GM18505 (cell line): ENCODE measurements at regions not wholly inside any gene's neighbourhood (a gene's known extent, or its start where the extent isn't known, plus 50 kb on each side); places are given as distances from the start of the nearest gene placed in this dataset.

Experiments
- ATAC-seq: cut with Tn5 transposase; IDR thresholded peaks from one replicate; pipeline ENCODE4 v1.9.1; 2021; ENCODE audit not compliant: unreplicated experiment
- POLR2A ChIP-seq: IDR thresholded peaks from 4 replicates; pipeline ENCODE4 v1.6.1; 2011; ENCODE audit warnings: borderline replicate concordance; ENCODE audit not compliant: insufficient read depth, insufficient read length; ENCODE audit errors: extremely low read depth

DNA sequence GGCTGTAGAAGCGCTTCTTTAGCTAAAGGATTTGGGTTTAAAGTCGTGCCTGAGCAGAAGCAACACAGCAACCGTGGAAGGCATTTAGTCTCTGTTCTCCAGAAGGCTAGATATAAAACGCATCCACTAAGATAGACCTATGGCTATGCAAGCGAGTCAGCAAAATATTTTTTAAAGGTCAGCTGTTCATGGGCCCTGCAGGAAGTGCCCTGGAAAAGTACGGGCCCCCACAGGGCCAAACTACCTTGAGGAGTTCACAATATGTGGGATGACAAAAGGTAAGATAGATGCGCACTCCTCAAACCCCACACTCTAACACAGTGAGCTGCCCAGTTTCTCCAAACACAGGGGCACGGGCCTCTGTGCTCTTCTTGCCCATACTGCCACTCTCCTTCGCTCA, 261.6 kb downstream of the VPS13C start:
- TF ChIP-seq POLR2A = no peak

DNA sequence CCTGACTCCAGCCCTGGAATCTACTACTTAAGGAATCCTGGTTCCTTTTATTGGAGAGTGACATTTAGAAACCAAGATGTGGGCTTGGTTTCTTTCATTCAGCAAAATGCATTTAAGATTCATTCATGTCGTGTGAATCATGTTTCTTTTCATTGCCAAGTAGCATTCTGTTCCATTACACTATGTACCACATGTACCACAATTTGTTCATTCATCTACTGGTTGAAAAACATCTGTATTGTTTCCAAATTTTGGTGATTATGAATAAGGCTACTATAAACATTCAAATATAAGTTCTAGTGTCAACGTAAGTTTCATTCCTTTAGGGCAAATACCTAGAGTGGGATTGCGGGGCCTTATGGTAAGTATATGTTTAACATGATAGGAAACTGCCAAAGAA, 264.2 kb downstream of the VPS13C start:
- no peak for TF ChIP-seq POLR2A
- no peak for ATAC-seq

More for the DNA sequence above, 261.6 kb downstream of the VPS13C start:
- ATAC-seq = no peak

DNA sequence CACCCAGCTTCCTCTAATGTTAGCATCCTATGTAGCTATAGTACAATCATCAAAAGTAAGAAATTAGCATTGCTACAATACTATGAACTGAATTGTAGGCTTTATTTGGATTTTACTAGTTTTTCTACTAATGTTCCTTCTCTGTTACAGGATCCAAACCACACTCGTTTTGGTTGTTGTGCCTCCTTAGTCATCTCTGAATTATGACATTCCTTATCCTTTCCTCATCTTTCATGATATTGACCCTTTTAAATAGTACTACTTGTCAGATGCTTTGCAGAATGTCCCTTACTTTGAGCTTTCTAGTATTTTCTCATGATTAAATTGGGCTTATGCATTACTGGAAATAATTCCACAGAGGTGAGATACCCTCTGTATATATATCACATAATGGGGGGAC, 265.4 kb downstream of the VPS13C start:
- no peak for TF ChIP-seq POLR2A
- ATAC-seq = no peak

DNA sequence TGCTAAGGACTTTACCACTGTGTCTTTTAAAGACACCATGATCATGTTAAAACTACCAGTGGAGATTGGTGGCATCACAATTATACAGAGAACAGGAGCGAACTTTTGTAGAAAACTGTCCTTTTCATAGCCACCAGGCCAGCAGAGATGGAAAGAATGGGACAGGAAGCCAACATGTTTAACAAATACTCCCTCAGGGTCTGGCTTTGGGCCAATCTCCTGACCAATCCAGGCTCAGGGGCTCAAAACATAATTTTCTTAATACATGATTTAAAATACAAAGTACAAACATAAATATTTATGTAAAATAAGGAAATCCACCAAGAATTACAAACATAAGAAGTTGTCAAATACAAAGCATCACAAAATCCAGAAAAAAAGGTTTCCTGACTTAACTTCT, 266.0 kb downstream of the VPS13C start:
- no peak for ATAC-seq
- no peak for TF ChIP-seq POLR2A

DNA sequence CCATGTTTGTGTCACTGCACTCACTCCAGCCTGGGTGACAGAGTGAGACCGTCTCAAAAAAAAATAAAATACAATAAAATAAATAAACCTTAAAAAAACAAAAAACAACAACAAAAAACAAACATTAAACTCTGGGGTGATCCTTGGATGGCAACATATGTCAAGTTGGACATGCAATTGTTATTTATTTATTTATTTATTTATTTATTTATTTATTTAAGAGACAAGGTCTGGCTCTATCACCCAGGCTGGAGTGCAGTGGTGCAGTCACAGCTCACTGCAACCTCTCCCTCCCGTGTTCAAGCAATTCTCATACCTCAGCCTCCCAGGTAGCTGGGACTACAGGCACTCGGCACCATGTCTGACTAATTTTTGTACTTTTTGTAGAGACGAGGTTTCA, 275.5 kb downstream of the VPS13C start:
- no peak for ATAC-seq
- TF ChIP-seq POLR2A = no peak

DNA sequence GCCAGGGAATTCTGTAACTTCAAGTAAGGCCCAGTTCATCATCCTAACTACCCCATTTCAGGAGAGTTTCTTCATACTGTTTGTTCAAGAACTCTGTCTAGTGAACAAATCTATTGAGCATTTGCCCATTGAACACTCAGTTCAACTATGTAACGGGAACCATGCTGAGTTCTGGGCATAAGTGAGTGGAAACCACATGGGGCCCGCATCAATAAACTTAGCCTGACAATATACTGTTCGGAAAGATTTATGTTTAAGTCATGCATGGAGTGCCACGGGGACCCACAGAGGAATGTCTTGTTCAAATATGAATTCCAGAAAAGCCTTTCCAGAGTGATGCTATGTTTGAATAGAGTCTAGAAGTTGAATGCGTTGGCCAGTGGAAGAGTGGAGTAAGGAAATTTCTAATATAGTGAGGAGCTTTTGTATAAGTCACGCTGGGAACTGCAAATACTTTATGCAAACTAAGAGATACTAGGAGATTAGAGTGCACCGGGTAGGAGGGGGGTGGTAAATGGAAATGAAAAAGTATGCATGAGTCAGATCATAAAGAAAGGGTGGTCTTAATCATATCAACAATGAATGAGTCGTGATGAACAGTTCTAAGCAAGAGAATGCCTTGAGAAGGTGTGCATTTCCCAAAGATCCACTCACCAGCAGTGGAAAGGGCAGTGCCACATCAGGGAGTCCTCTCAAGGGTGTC, 279.8 kb downstream of the VPS13C start:
- no peak for TF ChIP-seq POLR2A
- no peak for ATAC-seq

DNA sequence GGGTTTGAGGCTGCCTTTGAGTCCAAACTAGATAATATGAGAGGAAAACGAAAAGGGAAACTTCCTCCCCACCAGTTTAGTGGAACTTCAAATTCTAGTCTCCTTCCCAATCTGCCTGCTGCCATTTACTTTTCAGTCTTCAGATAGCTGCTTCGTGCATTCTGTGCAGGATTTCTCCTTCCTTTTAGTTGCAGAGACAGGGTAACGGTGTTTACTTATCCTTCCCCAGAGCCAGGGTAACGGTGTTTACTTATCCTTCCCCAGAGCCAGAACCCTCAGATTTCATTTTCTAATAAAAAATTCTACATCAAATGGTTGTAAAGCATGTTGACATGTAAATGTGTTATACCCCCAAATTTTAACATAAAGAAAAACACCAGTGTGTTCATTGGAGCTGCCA, 282.6 kb downstream of the VPS13C start:
- TF ChIP-seq POLR2A = no peak
- ATAC-seq = no peak

DNA sequence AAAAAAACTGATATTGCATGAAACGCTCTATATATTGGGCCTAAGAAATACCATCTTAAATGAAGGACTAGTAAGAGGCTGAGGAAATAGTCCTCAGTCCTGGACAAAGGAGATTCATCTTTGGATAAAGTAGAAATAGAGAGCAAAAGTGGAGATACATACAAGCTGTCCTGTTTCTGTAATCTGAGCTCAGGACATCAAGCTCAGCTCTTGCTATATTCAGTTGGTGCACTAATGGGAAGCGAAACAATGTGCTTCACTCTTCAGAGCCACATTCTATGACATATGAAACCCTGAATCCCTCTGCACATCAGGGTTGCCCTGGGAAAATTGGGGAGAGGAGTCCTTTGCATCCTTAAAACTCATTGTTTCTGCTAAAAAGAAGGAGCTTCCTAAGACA, 290.7 kb downstream of the VPS13C start:
- ATAC-seq = no peak
- no peak for TF ChIP-seq POLR2A

DNA sequence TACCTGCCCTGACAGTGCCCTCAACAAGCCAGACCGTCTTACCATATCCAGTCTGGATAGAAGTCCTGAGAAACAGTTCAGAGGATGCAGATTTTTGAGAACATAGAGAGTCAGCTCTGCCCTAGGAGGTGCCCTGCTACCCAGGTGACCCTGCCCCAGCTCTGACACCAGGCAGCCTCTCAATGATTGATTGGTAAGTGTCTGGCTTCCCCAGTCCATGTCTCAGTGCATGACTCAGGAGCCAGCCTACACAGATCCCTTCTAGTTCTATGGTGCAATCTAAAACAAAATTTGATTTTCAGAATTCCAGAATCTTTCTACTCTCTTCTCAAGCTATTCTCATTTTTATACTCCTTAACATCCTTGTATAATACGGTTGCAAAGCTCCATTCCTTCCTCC, 292.1 kb downstream of the VPS13C start:
- ATAC-seq = no peak
- no peak for TF ChIP-seq POLR2A

DNA sequence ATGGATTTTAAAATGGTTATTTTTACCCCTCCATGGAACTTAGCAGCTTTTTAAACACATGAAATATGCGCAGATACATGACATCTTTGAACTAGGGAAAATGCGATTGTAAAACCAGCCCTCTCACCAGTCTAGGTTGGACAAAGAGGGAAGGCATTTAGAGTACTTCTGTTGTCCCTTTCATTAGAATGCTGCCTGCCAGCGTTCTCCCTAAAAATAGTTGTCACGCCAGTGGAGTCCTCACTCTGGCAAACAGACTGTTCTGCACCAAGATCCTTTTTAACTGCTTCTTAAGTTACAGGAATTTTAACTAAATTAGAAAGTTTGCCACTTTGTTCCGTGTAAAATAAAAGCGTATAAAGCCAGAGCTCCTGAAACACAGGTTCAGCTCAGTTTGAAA, 295.3 kb downstream of the VPS13C start:
- no peak for TF ChIP-seq POLR2A
- no peak for ATAC-seq

DNA sequence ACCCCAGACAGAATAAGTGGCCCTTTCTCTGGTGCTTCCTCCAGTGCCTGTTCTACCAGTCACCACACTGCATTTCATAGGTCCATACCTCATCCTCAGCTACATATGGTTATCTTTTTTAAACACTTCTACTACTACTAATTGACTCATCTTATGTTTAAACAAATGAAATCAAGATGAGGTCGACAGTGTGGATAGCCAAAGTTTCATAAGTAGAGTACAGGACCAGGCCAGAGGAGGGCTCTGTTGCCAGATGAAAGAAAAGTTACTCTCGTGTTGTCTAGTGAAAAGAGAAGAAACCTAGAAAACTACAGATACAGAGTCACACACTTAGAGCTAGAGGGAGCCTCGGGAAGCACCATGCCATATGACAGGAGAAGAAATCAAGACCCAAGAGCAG, 296.1 kb downstream of the VPS13C start:
- TF ChIP-seq POLR2A = no peak
- no peak for ATAC-seq

DNA sequence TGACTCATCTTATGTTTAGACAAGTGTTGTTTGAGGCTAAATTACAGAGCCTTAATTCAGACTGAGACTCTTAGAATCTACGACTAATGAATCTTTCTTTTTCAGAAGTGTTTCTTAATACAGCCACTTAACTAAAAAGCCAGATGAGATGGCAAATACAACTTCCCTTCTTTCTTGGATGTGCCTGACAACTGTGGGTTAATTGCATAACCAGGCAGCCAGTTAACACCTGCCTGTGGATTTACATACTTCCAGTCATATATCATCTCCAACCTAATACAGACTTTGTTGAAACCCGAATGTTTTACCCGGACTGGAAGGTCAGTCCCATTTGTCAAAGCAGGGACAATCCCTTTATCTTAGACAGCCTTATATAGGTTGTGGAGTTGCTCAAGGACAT, 297.6 kb downstream of the VPS13C start:
- TF ChIP-seq POLR2A = no peak
- ATAC-seq = no peak

DNA sequence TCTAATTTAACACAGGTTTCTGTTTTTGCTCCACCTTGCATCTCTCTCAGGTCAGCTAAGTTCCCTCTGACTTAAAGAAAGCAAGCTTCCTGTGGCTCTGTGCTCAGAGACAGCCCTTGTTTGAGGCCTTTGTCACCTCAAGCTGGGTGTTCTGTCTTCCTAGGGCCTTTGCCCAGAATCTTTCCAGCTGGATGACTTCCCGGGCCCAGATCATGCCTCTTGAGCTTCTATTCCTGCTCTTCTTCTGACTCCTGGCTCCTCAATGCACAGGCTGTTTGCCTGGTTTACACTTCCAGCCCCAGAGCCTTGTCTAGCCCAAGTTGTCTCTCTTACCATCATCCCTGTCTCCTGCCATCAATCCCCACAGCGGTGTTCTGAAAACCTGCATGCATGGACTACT, 300.6 kb downstream of the VPS13C start:
- ATAC-seq = no peak
- TF ChIP-seq POLR2A = no peak

DNA sequence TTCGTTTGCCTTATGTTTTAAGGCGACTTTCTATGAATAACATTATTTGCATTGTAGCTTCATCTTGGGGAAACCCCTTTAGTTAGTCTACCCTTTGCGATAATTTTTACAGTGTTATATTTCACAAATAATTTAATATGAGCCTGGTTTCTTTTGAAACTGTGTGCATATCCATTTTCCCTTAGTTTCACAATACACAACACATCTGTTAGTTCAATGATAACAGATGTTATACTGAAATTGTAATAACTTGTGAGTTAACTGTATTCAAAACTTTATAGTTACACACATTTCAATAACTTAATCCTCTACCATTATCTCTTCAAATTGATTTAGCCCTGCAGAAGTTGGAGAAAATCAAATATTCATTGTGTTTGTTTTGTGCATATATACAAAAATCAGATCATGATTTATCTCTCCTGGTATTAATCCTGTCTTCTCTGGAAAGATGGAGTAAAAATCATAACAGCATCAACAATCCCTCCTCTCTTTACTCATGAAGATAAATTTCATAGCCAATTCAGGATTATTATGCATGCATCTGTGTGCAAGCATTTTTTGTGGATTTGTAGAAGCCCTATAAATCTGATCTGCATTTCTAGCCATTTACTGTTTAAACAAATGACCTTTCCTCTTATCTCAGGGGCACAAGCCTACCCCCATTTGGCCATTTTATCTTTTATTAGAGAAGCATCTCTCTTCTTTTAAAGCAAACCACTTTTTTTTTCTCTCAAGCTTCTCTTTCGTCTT, 304.0 kb downstream of the VPS13C start:
- no peak for TF ChIP-seq POLR2A
- no peak for ATAC-seq
